ENCODE measurements at regions not wholly inside any gene's neighbourhood (a gene's known extent, or its start where the extent isn't known, plus 50 kb on each side); places are given as distances from the start of the nearest gene placed in this dataset.

- no peak overlapping the region for H3K4me3 ChIP-seq (ENCODE audit: low read depth in 1 of 2, low read length in 2 of 2)
- ATAC-seq (ENCODE audit: insufficient read depth, low read depth) (no peak), DNase-seq (no peak)
- H3K4me2 ChIP-seq (ENCODE audit: insufficient read depth, low read length), result no peak overlapping the region
- TF ChIP-seq, protein P1, sequence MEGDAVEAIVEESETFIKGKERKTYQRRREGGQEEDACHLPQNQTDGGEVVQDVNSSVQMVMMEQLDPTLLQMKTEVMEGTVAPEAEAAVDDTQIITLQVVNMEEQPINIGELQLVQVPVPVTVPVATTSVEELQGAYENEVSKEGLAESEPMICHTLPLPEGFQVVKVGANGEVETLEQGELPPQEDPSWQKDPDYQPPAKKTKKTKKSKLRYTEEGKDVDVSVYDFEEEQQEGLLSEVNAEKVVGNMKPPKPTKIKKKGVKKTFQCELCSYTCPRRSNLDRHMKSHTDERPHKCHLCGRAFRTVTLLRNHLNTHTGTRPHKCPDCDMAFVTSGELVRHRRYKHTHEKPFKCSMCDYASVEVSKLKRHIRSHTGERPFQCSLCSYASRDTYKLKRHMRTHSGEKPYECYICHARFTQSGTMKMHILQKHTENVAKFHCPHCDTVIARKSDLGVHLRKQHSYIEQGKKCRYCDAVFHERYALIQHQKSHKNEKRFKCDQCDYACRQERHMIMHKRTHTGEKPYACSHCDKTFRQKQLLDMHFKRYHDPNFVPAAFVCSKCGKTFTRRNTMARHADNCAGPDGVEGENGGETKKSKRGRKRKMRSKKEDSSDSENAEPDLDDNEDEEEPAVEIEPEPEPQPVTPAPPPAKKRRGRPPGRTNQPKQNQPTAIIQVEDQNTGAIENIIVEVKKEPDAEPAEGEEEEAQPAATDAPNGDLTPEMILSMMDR (IDR thresholded peaks at IDR 0.05; ENCODE audit: borderline replicate concordance, extremely low read depth, low read length, poor library complexity, severe bottlenecking), result no peak
- no peak for TF ChIP-seq EZH2 (IDR thresholded peaks at IDR 0.05; ENCODE audit: borderline replicate concordance, low read depth, low read length, severe bottlenecking)
- no peak overlapping the region for H3K27ac ChIP-seq (ENCODE audit: low read length)
- no peaks in the 10 kb centered on the region for H3K4me1 ChIP-seq (ENCODE audit: insufficient read depth, low read length)
- no peaks in the 10 kb centered on the region for H3K36me3 ChIP-seq (ENCODE audit: insufficient read depth, low read length)
- H2AFZ ChIP-seq (ENCODE audit: low read depth, low read length), result no peak overlapping the region
- no peak overlapping the region for H3K9ac ChIP-seq (ENCODE audit: low read depth, low read length)
- H3K27me3 ChIP-seq (ENCODE audit: insufficient read depth, low read length, poor library complexity), result no peaks in the 10 kb centered on the region
- no peaks in the 10 kb centered on the region for H3K79me2 ChIP-seq (ENCODE audit: insufficient read depth, low read length)
- no peaks in the 10 kb centered on the region for H3K9me3 ChIP-seq (ENCODE audit: insufficient read depth, low read length, severe bottlenecking)
- H4K20me1 ChIP-seq (ENCODE audit: insufficient read depth, low read length), result no peaks in the 10 kb centered on the region
These were observed 114.1 kb upstream of the CHL1 start for GRCh38 chr3:82508-82907.

- Histone ChIP-seq H3K4me2 (ENCODE audit: insufficient read depth, low read length) (no peak overlapping the region), H3K27me3 (ENCODE audit: insufficient read depth, low read length, poor library complexity) (no peaks in the 10 kb centered on the region), H3K79me2 (ENCODE audit: insufficient read depth, low read length) (no peaks in the 10 kb centered on the region), H2AFZ (ENCODE audit: low read depth, low read length) (no peak overlapping the region), H3K4me3 (ENCODE audit: low read depth in 1 of 2, low read length in 2 of 2) (no peak overlapping the region), H3K27ac (ENCODE audit: low read length) (no peak overlapping the region), H3K4me1 (ENCODE audit: insufficient read depth, low read length) (no peaks in the 10 kb centered on the region), H3K9me3 (ENCODE audit: insufficient read depth, low read length, severe bottlenecking) (no peaks in the 10 kb centered on the region), H3K36me3 (ENCODE audit: insufficient read depth, low read length) (no peaks in the 10 kb centered on the region), H4K20me1 (ENCODE audit: insufficient read depth, low read length) (no peaks in the 10 kb centered on the region), H3K9ac (ENCODE audit: low read depth, low read length) (no peak overlapping the region)
- DNase-seq, result no peak
- ATAC-seq (ENCODE audit: insufficient read depth, low read depth), result no peak
- TF ChIP-seq, protein P1 (IDR thresholded peaks at IDR 0.05; ENCODE audit: borderline replicate concordance, extremely low read depth, low read length, poor library complexity, severe bottlenecking), result no peak
- TF ChIP-seq EZH2 (IDR thresholded peaks at IDR 0.05; ENCODE audit: borderline replicate concordance, low read depth, low read length, severe bottlenecking), result no peak
These were observed 113.5 kb upstream of the CHL1 start for GRCh38 chr3:83096-83495.

- no peaks in the 10 kb centered on the region for H3K4me1 ChIP-seq (ENCODE audit: insufficient read depth, low read length)
- H3K27me3 ChIP-seq (ENCODE audit: insufficient read depth, low read length, poor library complexity), result no peaks in the 10 kb centered on the region
- H3K9ac ChIP-seq (ENCODE audit: low read depth, low read length), result no peak overlapping the region
- H3K9me3 ChIP-seq (ENCODE audit: insufficient read depth, low read length, severe bottlenecking), result no peaks in the 10 kb centered on the region
- H2AFZ ChIP-seq (ENCODE audit: low read depth, low read length), result no peak overlapping the region
- H3K4me2 ChIP-seq (ENCODE audit: insufficient read depth, low read length), result no peak overlapping the region
- no peak for ATAC-seq (ENCODE audit: insufficient read depth, low read depth)
- no peaks in the 10 kb centered on the region for H4K20me1 ChIP-seq (ENCODE audit: insufficient read depth, low read length)
- TF ChIP-seq, protein P1 (IDR thresholded peaks at IDR 0.05; ENCODE audit: borderline replicate concordance, extremely low read depth, low read length, poor library complexity, severe bottlenecking), result no peak
- no peak for TF ChIP-seq EZH2 (IDR thresholded peaks at IDR 0.05; ENCODE audit: borderline replicate concordance, low read depth, low read length, severe bottlenecking)
- H3K79me2 ChIP-seq (ENCODE audit: insufficient read depth, low read length), result no peaks in the 10 kb centered on the region
- no peak overlapping the region for H3K4me3 ChIP-seq (ENCODE audit: low read depth in 1 of 2, low read length in 2 of 2)
- DNase-seq, result no peak
- no peaks in the 10 kb centered on the region for H3K36me3 ChIP-seq (ENCODE audit: insufficient read depth, low read length)
- H3K27ac ChIP-seq (ENCODE audit: low read length), result no peak overlapping the region
These were observed 111.4 kb upstream of the CHL1 start for GRCh38 chr3:85180-85579.

- Histone ChIP-seq H3K27me3 (ENCODE audit: insufficient read depth, low read length, poor library complexity) (no peaks in the 10 kb centered on the region), H3K4me2 (ENCODE audit: insufficient read depth, low read length) (no peak overlapping the region), H3K36me3 (ENCODE audit: insufficient read depth, low read length) (no peaks in the 10 kb centered on the region), H3K9me3 (ENCODE audit: insufficient read depth, low read length, severe bottlenecking) (no peaks in the 10 kb centered on the region), H3K4me3 (ENCODE audit: low read depth in 1 of 2, low read length in 2 of 2) (no peak overlapping the region), H3K79me2 (ENCODE audit: insufficient read depth, low read length) (no peaks in the 10 kb centered on the region), H3K27ac (ENCODE audit: low read length) (no peak overlapping the region), H3K9ac (ENCODE audit: low read depth, low read length) (no peak overlapping the region), H2AFZ (ENCODE audit: low read depth, low read length) (no peak overlapping the region), H3K4me1 (ENCODE audit: insufficient read depth, low read length) (no peaks in the 10 kb centered on the region), H4K20me1 (ENCODE audit: insufficient read depth, low read length) (no peaks in the 10 kb centered on the region)
- ATAC-seq (ENCODE audit: insufficient read depth, low read depth) (no peak), DNase-seq (no peak)
- TF ChIP-seq, protein P1 (IDR thresholded peaks at IDR 0.05; ENCODE audit: borderline replicate concordance, extremely low read depth, low read length, poor library complexity, severe bottlenecking), result no peak
- no peak for TF ChIP-seq EZH2 (IDR thresholded peaks at IDR 0.05; ENCODE audit: borderline replicate concordance, low read depth, low read length, severe bottlenecking)
These were observed 108.3 kb upstream of the CHL1 start for GRCh38 chr3:88267-88666.

All from DND-41 (cell line).